ENCODE measurements at regions not wholly inside any gene's neighbourhood (a gene's known extent, or its start where the extent isn't known, plus 50 kb on each side); places are given as distances from the start of the nearest gene placed in this dataset.
"Not testable (repeated sequence)": the region's sequence is repeated elsewhere in the genome, so short reads cannot be mapped to it uniquely, and the experiment has no call there.

- no peak for DNase-seq
These were observed 1314.6 kb upstream of the TMEM132C start for GRCh38 chr12:126952096-126953007.

- DNase-seq = no peak
These were observed 1313.5 kb upstream of the TMEM132C start for GRCh38 chr12:126953365-126953889.

- no peak for DNase-seq
These were observed 1306.7 kb upstream of the TMEM132C start for GRCh38 chr12:126960221-126960620.

- DNase-seq = no peak
These were observed 1306.3 kb upstream of the TMEM132C start for GRCh38 chr12:126960709-126961108.

GRCh38 chr12:126963825-126964224 is 1303.1 kb upstream of the TMEM132C start:
- no peak for DNase-seq

GRCh38 chr12:126966498-126966897 is 1300.5 kb upstream of the TMEM132C start:
- no peak for DNase-seq

GRCh38 chr12:126967152-126967551 is 1299.8 kb upstream of the TMEM132C start:
- DNase-seq = no peak

GRCh38 chr12:126974779-126975178 is 1292.2 kb upstream of the TMEM132C start:
- no peak for DNase-seq

GRCh38 chr12:126976579-126976978 is 1290.4 kb upstream of the TMEM132C start:
- DNase-seq = no peak

GRCh38 chr12:126979564-126979963 is 1287.4 kb upstream of the TMEM132C start:
- not testable (repeated sequence) for DNase-seq

- DNase-seq = no peak
These were observed 1284.3 kb upstream of the TMEM132C start for GRCh38 chr12:126982707-126983106.

- DNase-seq = not testable (repeated sequence)
These were observed 1283.2 kb upstream of the TMEM132C start for GRCh38 chr12:126983735-126984134.

- DNase-seq = not testable (repeated sequence)
These were observed 1281.3 kb upstream of the TMEM132C start for GRCh38 chr12:126985663-126986062.

GRCh38 chr12:126989532-126989931 is 1277.4 kb upstream of the TMEM132C start:
- DNase-seq = no peak

- DNase-seq = no peak
These were observed 1273.1 kb upstream of the TMEM132C start for GRCh38 chr12:126993898-126994297.

- no peak for DNase-seq
These were observed 1272.4 kb upstream of the TMEM132C start for GRCh38 chr12:126994599-126994998.

- no peak for DNase-seq
These were observed 1268.9 kb upstream of the TMEM132C start for GRCh38 chr12:126998031-126998430.

- DNase-seq = no peak
These were observed 1268.2 kb upstream of the TMEM132C start for GRCh38 chr12:126998747-126999285.

- no peak for DNase-seq
These were observed 1267.6 kb upstream of the TMEM132C start for GRCh38 chr12:126999352-126999751.

- no peak for DNase-seq
These were observed 1261.6 kb upstream of the TMEM132C start for GRCh38 chr12:127005406-127005805.

- no peak for DNase-seq
These were observed 1260.0 kb upstream of the TMEM132C start for GRCh38 chr12:127006972-127007371.

GRCh38 chr12:127008755-127009403 is 1258.1 kb upstream of the TMEM132C start:
- DNase-seq = no peak

GRCh38 chr12:127012109-127012508 is 1254.9 kb upstream of the TMEM132C start:
- no peak for DNase-seq

- no peak for DNase-seq
These were observed 1253.8 kb upstream of the TMEM132C start for GRCh38 chr12:127013197-127013596.

Measured in GOT3 (cell line).